Endodermal cell (in vitro differentiated cells): ENCODE measurements at regions not wholly inside any gene's neighbourhood (a gene's known extent, or its start where the extent isn't known, plus 50 kb on each side); places are given as distances from the start of the nearest gene placed in this dataset.

ENCODE experiments used
- DNase-seq: peaks from one replicate; pipeline ENCODE4 v3.0.0-alpha.2; 2017
- H3K27ac ChIP-seq: 2 replicates; pipeline ENCODE4 v1.5.1; 2013; ENCODE audit warnings: mild to moderate bottlenecking, low read depth, low read length, moderate library complexity
- H3K27me3 ChIP-seq: 2 replicates; pipeline ENCODE4 v1.6.1; 2013; ENCODE audit warnings: mild to moderate bottlenecking, low read length, moderate library complexity; ENCODE audit not compliant: insufficient read depth, control insufficient read depth, poor library complexity, severe bottlenecking
- H3K36me3 ChIP-seq: 2 replicates; pipeline ENCODE4 v1.7.0; 2013; ENCODE audit warnings: mild to moderate bottlenecking, low read length, moderate library complexity; ENCODE audit not compliant: control insufficient read depth, insufficient read depth
- H3K4me1 ChIP-seq: one replicate; pipeline ENCODE4 v1.7.0; 2013; ENCODE audit warnings: low read length; ENCODE audit not compliant: control insufficient read depth, insufficient read depth
- H3K4me3 ChIP-seq: 2 replicates; pipeline ENCODE4 v1.5.1; 2013; ENCODE audit warnings: mild to moderate bottlenecking, low read length, moderate library complexity
- H3K9ac ChIP-seq: 2 replicates; pipeline ENCODE4 v1.6.1; 2013; ENCODE audit warnings: mild to moderate bottlenecking, low read length, moderate library complexity; ENCODE audit not compliant: poor library complexity, severe bottlenecking; ENCODE audit errors: extremely low read depth
- H3K9me3 ChIP-seq: 2 replicates; pipeline ENCODE4 v1.6.1; 2013; ENCODE audit warnings: mild to moderate bottlenecking, low read length, moderate library complexity; ENCODE audit not compliant: control insufficient read depth
- H3K27ac Mint-ChIP-seq: 2 replicates; pipeline ENCODE4 v1.8.0; 2020; ENCODE audit warnings: mixed read lengths
- H3K27me3 Mint-ChIP-seq: 2 replicates; pipeline ENCODE4 v1.8.0; 2021; ENCODE audit warnings: mild to moderate bottlenecking, mixed read lengths; ENCODE audit not compliant: insufficient read depth
- H3K36me3 Mint-ChIP-seq: 2 replicates; pipeline ENCODE4 v1.8.0; 2020; ENCODE audit warnings: low read depth, mixed read lengths
- H3K4me1 Mint-ChIP-seq: 2 replicates; pipeline ENCODE4 v1.8.0; 2020; ENCODE audit warnings: mixed read lengths
- H3K4me3 Mint-ChIP-seq: 2 replicates; pipeline ENCODE4 v1.8.0; 2020; ENCODE audit warnings: mild to moderate bottlenecking, moderate library complexity, mixed read lengths
- H3K9me3 Mint-ChIP-seq: 2 replicates; pipeline ENCODE4 v1.8.0; 2020; ENCODE audit warnings: mild to moderate bottlenecking, mixed read lengths
- CTCF ChIP-seq: fragments of 200-600 bp; sonication (generic); conservative IDR thresholded peaks from 2 replicates; pipeline ENCODE4 v1.5.0; 2021; ENCODE audit warnings: antibody characterized with exemption, mild to moderate bottlenecking
- WGBS, 2 experiments: methylation state at CpG; one replicate each; pipeline versions ENCODE4 v1.1.5 to v1.1.7; 2013; ENCODE audit warnings: missing lambda C conversion rate in 2 of 2, mixed read lengths in 1 of 2; ENCODE audit not compliant: insufficient coverage in 1 of 2, insufficient read length in 1 of 2; 5-methylcytosine and 5-hydroxymethylcytosine counted together

GRCh38 chr3:194761384-194761783 lies 75.7 kb downstream of the FAM43A start:
- Mint-ChIP-seq H3K27me3 (no peaks in the 10 kb centered on the region), H3K9me3 (no peaks in the 10 kb centered on the region), H3K27ac (no peak overlapping the region), H3K4me1 (no peaks in the 10 kb centered on the region), H3K4me3 (no peak overlapping the region), H3K36me3 (no peaks in the 10 kb centered on the region)
- Histone ChIP-seq H3K36me3 (no peaks in the 10 kb centered on the region), H3K9ac (no peak overlapping the region), H3K9me3 (no peaks in the 10 kb centered on the region), H3K27ac (no peak overlapping the region), H3K27me3 (no peaks in the 10 kb centered on the region), H3K4me1 (no peaks in the 10 kb centered on the region), H3K4me3 (no peak overlapping the region)
- TF ChIP-seq CTCF: no peak
- DNase-seq: no peak
- 40 to 65% methylated on average over 1 to 3 of the region's 3 CpGs for WGBS, 2 experiments

- H3K4me1 Mint-ChIP-seq: peaks cover 8% of the 10 kb centered on the region
Observed at GRCh38 chr3:194766845-194767244, 81.2 kb downstream of the FAM43A start.

GRCh38 chr3:194767446-194768207 lies 81.9 kb downstream of the FAM43A start:
- no peaks in the 10 kb centered on the region for H3K4me1 ChIP-seq
- H3K27ac ChIP-seq: no peak overlapping the region
- Mint-ChIP-seq H3K27me3 (peaks cover 38% of the 10 kb centered on the region), H3K36me3 (no peaks in the 10 kb centered on the region), H3K4me3 (no peak overlapping the region), H3K9me3 (no peaks in the 10 kb centered on the region), H3K27ac (no peak overlapping the region), H3K4me1 (peaks cover 8% of the 10 kb centered on the region)
- TF ChIP-seq CTCF: no peak
- no peak overlapping the region for H3K4me3 ChIP-seq
- no peak for DNase-seq
- 89 to 94% methylated on average over 3 to 8 of the region's 8 CpGs for WGBS, 2 experiments
- no peak overlapping the region for H3K9ac ChIP-seq
- no peaks in the 10 kb centered on the region for H3K36me3 ChIP-seq
- H3K9me3 ChIP-seq: no peaks in the 10 kb centered on the region
- H3K27me3 ChIP-seq: no peaks in the 10 kb centered on the region

More at GRCh38 chr3:194766845-194767244, 81.2 kb downstream of the FAM43A start:
- no peak for DNase-seq
- Mint-ChIP-seq H3K9me3 (no peaks in the 10 kb centered on the region), H3K36me3 (no peaks in the 10 kb centered on the region), H3K27me3 (peaks cover 32% of the 10 kb centered on the region), H3K27ac (no peak overlapping the region), H3K4me3 (no peak overlapping the region)
- Histone ChIP-seq H3K4me3 (no peak overlapping the region), H3K4me1 (no peaks in the 10 kb centered on the region), H3K27ac (no peak overlapping the region), H3K27me3 (no peaks in the 10 kb centered on the region), H3K9me3 (no peaks in the 10 kb centered on the region), H3K9ac (no peak overlapping the region), H3K36me3 (no peaks in the 10 kb centered on the region)
- no peak for TF ChIP-seq CTCF
- WGBS, 2 experiments: 90 to 93% methylated on average over 6 to 7 of the region's 7 CpGs
